Neural progenitor cell (in vitro differentiated cells): ENCODE measurements at regions not wholly inside any gene's neighbourhood (a gene's known extent, or its start where the extent isn't known, plus 50 kb on each side); places are given as distances from the start of the nearest gene placed in this dataset.

ENCODE experiments used
- DNase-seq: peaks from one replicate; pipeline ENCODE4 v3.0.0-alpha.2; 2016; ENCODE audit warnings: low spot score
- H2AFZ ChIP-seq: fragments of 200-600 bp; sonication (generic); replicated peaks from 2 replicates; pipeline ENCODE4 v1.6.1; 2016; ENCODE audit warnings: antibody characterized with exemption
- H3F3A ChIP-seq: fragments of 200-600 bp; sonication (generic); 2 replicates; pipeline ENCODE4 v1.6.1; 2016; ENCODE audit warnings: antibody characterized with exemption, low read depth
- H3K27ac ChIP-seq: fragments of 200-600 bp; sonication (generic); 2 replicates; pipeline ENCODE4 v1.5.1; 2016; ENCODE audit warnings: mild to moderate bottlenecking
- H3K27me3 ChIP-seq: fragments of 200-600 bp; sonication (generic); 2 replicates; pipeline ENCODE4 v1.6.1; 2016; ENCODE audit warnings: mild to moderate bottlenecking, moderate library complexity
- H3K36me3 ChIP-seq: fragments of 200-600 bp; sonication (generic); 2 replicates; pipeline ENCODE4 v1.5.1; 2016
- H3K4me1 ChIP-seq: fragments of 200-600 bp; sonication (generic); 2 replicates; pipeline ENCODE4 v1.6.1; 2016; ENCODE audit warnings: mixed run types
- H3K4me2 ChIP-seq: fragments of 200-600 bp; sonication (generic); 2 replicates; pipeline ENCODE4 v1.6.1; 2016
- H3K4me3 ChIP-seq: fragments of 200-600 bp; sonication (generic); 2 replicates; pipeline ENCODE4 v1.5.1; 2016
- H3K79me2 ChIP-seq: fragments of 200-600 bp; sonication (generic); 2 replicates; pipeline ENCODE4 v1.6.1; 2016; ENCODE audit warnings: low read depth
- H3K9ac ChIP-seq: fragments of 200-600 bp; sonication (generic); 2 replicates; pipeline ENCODE4 v1.6.1; 2016
- H3K9me3 ChIP-seq: fragments of 200-600 bp; sonication (generic); 2 replicates; pipeline ENCODE4 v1.5.1; 2016; ENCODE audit warnings: low read depth
- H4K20me1 ChIP-seq: fragments of 200-600 bp; sonication (generic); 2 replicates; pipeline ENCODE4 v1.6.1; 2016; ENCODE audit warnings: low read depth
- H3K27ac Mint-ChIP-seq: 3 replicates; pipeline ENCODE4 v1.8.0; 2021; ENCODE audit warnings: mixed read lengths
- H3K27me3 Mint-ChIP-seq: 2 replicates; pipeline ENCODE4 v1.8.0; 2022; ENCODE audit warnings: low read depth, mild to moderate bottlenecking, inconsistent platforms, moderate library complexity, mixed read lengths; ENCODE audit not compliant: insufficient read depth
- H3K36me3 Mint-ChIP-seq: 3 replicates; pipeline ENCODE4 v1.8.0; 2021; ENCODE audit warnings: mixed read lengths
- H3K4me1 Mint-ChIP-seq: 3 replicates; pipeline ENCODE4 v1.8.0; 2021; ENCODE audit warnings: mixed read lengths
- H3K4me3 Mint-ChIP-seq: 3 replicates; pipeline ENCODE4 v1.8.0; 2021; ENCODE audit warnings: mild to moderate bottlenecking, moderate library complexity, mixed read lengths
- H3K9me3 Mint-ChIP-seq: 3 replicates; pipeline ENCODE4 v1.8.0; 2020; ENCODE audit warnings: mixed read lengths
- EZH2 ChIP-seq: fragments of 200-600 bp; sonication (generic); IDR thresholded peaks from 2 replicates; pipeline ENCODE4 v1.6.1; 2017; ENCODE audit warnings: antibody characterized with exemption, mild to moderate bottlenecking, moderate library complexity
- EZH2phosphoT487 ChIP-seq: fragments of 200-600 bp; sonication (generic); IDR thresholded peaks from 2 replicates; pipeline ENCODE4 v1.6.1; 2017; ENCODE audit warnings: antibody characterized with exemption
- TF ChIP-seq, protein P1 (sequence below): fragments of 200-600 bp; sonication (generic); IDR thresholded peaks from 2 replicates; pipeline ENCODE4 v1.5.1; 2017; ENCODE audit warnings: antibody characterized with exemption, mild to moderate bottlenecking

DNA sequence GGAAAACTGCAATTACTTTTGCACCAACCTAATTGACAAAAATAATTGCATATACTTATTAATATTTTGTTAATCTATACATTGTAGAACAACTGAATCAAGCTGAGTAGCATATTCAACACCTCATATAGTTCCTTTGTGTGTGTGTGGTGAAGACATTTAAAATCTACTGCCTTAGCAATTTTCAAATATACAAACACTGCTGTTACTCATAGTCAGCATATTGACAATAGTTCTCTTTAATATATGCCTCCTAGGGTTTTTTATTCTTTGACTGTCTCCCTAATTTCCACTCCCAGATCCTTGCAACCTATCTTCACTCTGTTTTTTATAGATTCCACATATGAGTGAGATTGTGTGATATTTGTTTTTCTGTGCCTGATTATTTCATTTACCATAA, 426.8 kb downstream of the PPARGC1A start:
- no peak overlapping the region for H3K4me3 Mint-ChIP-seq
- H3K9me3 ChIP-seq = no peaks in the 10 kb centered on the region
- H3K27ac ChIP-seq = no peak overlapping the region
- no peak overlapping the region for H3K4me2 ChIP-seq
- H3K9ac ChIP-seq = no peak overlapping the region
- H3K36me3 Mint-ChIP-seq = no peaks in the 10 kb centered on the region
- no peak overlapping the region for H3K4me3 ChIP-seq
- H3K4me1 Mint-ChIP-seq = no peaks in the 10 kb centered on the region
- H3K4me1 ChIP-seq = no peaks in the 10 kb centered on the region
- TF ChIP-seq EZH2phosphoT487 = no peak
- TF ChIP-seq, protein P1, sequence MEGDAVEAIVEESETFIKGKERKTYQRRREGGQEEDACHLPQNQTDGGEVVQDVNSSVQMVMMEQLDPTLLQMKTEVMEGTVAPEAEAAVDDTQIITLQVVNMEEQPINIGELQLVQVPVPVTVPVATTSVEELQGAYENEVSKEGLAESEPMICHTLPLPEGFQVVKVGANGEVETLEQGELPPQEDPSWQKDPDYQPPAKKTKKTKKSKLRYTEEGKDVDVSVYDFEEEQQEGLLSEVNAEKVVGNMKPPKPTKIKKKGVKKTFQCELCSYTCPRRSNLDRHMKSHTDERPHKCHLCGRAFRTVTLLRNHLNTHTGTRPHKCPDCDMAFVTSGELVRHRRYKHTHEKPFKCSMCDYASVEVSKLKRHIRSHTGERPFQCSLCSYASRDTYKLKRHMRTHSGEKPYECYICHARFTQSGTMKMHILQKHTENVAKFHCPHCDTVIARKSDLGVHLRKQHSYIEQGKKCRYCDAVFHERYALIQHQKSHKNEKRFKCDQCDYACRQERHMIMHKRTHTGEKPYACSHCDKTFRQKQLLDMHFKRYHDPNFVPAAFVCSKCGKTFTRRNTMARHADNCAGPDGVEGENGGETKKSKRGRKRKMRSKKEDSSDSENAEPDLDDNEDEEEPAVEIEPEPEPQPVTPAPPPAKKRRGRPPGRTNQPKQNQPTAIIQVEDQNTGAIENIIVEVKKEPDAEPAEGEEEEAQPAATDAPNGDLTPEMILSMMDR = no peak
- no peak for TF ChIP-seq EZH2
- H2AFZ ChIP-seq = no peak overlapping the region
- no peaks in the 10 kb centered on the region for H3F3A ChIP-seq
- H3K36me3 ChIP-seq = no peaks in the 10 kb centered on the region
- no peak for DNase-seq
- no peaks in the 10 kb centered on the region for H3K27me3 ChIP-seq
- H3K79me2 ChIP-seq = no peaks in the 10 kb centered on the region
- peaks cover 9% of the 10 kb centered on the region for H3K9me3 Mint-ChIP-seq
- H3K27ac Mint-ChIP-seq = no peak overlapping the region
- H3K27me3 Mint-ChIP-seq = peaks cover 4% of the 10 kb centered on the region
- H4K20me1 ChIP-seq = no peaks in the 10 kb centered on the region

DNA sequence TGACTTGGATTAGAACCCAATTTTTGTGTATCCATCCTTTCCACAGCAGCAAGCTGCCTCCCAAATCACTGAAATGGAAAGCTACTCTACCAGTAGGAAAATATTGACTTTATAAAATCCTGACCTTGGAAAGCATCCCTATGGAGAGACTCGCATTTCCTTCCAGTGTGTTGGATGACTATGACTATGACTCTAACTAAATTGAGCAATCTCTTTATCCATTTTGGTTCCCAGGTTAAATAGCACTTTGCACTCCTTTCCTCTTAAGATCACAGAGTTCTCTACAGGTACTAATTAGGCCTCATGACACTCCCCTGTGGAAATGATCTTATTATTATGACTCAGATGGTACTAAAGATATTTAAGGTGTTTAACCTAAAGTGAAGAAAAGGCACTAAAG, 431.8 kb downstream of the PPARGC1A start:
- Mint-ChIP-seq H3K27me3 (peaks cover 3% of the 10 kb centered on the region), H3K9me3 (no peaks in the 10 kb centered on the region)
- H3K9me3 ChIP-seq = no peaks in the 10 kb centered on the region

DNA sequence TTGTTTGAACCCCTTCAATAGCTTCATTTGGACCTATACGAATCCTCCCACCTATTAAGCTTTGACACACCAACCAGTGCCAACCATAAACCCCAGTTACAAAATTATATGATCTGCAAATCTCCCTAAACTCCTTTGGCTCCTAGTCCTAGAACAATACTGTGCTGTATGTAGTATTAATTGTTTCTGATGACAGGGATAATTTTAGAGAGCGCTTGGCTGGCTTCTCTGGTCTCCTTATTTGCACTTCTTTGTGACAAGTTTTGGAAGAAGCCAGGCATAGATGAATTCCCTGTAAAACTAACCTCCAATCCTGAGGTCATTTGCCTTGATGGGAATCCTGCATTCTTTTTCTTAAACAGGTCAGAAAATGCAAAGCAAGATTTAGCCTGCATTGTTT, 433.0 kb downstream of the PPARGC1A start:
- Histone ChIP-seq H2AFZ (no peak overlapping the region), H3K27me3 (no peaks in the 10 kb centered on the region), H3K27ac (no peak overlapping the region), H3K4me3 (no peak overlapping the region), H3K4me2 (no peak overlapping the region), H4K20me1 (no peaks in the 10 kb centered on the region), H3K9me3 (no peaks in the 10 kb centered on the region), H3F3A (no peaks in the 10 kb centered on the region), H3K4me1 (peaks cover 6% of the 10 kb centered on the region), H3K9ac (no peak overlapping the region), H3K36me3 (no peaks in the 10 kb centered on the region), H3K79me2 (no peaks in the 10 kb centered on the region)
- no peak overlapping the region for H3K27ac Mint-ChIP-seq
- DNase-seq = no peak
- peaks cover 3% of the 10 kb centered on the region for H3K27me3 Mint-ChIP-seq
- peaks cover 15% of the 10 kb centered on the region for H3K4me1 Mint-ChIP-seq
- TF ChIP-seq, protein P1 = no peak
- TF ChIP-seq EZH2 (no peak), EZH2phosphoT487 (no peak)
- H3K36me3 Mint-ChIP-seq = no peaks in the 10 kb centered on the region
- H3K9me3 Mint-ChIP-seq = no peaks in the 10 kb centered on the region
- no peak overlapping the region for H3K4me3 Mint-ChIP-seq

More for the DNA sequence above, 431.8 kb downstream of the PPARGC1A start:
- Histone ChIP-seq H3K4me2 (no peak overlapping the region), H3K36me3 (no peaks in the 10 kb centered on the region), H3K4me3 (no peak overlapping the region), H3K79me2 (no peaks in the 10 kb centered on the region), H2AFZ (no peak overlapping the region), H3K4me1 (peaks cover 6% of the 10 kb centered on the region), H4K20me1 (no peaks in the 10 kb centered on the region), H3K27ac (no peak overlapping the region), H3F3A (no peaks in the 10 kb centered on the region), H3K9ac (no peak overlapping the region), H3K27me3 (no peaks in the 10 kb centered on the region)
- H3K27ac Mint-ChIP-seq = no peak overlapping the region
- H3K4me3 Mint-ChIP-seq = no peak overlapping the region
- H3K4me1 Mint-ChIP-seq = peaks cover 15% of the 10 kb centered on the region
- H3K36me3 Mint-ChIP-seq = no peaks in the 10 kb centered on the region
- DNase-seq = no peak
- TF ChIP-seq EZH2phosphoT487 = no peak
- TF ChIP-seq, protein P1 = no peak
- TF ChIP-seq EZH2 = no peak
